ENCODE measurements at regions not wholly inside any gene's neighbourhood (a gene's known extent, or its start where the extent isn't known, plus 50 kb on each side); places are given as distances from the start of the nearest gene placed in this dataset.

- DNase-seq (ENCODE audit: low read depth), result no peak
Observed at GRCh38 chr2:126793885-126794613, 104.6 kb upstream of the TEX51 start.

DNA sequence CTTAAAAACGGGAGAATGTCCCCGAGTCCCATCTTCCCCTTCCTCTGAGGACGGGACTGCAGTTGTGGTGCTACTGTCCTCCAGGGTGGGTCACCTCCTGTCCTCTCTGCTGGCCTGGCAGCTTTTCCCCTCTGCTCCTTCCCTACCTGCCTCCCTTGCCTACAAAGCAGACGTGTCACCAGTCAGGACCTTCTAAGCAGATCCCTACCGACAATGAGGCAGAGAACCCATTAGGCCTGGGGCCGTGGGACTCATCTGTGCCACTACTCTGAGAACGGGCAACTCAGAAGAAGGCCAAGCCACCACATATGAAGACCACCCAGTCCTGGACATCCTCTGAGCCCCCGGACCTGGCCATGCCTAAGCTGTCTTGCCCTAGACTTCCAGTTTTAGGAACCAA lies 103.0 kb upstream of the TEX51 start:
- no peak for DNase-seq (ENCODE audit: low read depth)

- DNase-seq (ENCODE audit: low read depth), result no peak
Observed at GRCh38 chr2:126796931-126797621, 101.6 kb upstream of the TEX51 start.

- DNase-seq (ENCODE audit: low read depth), result no peak
Observed at GRCh38 chr2:126797622-126798275, 100.9 kb upstream of the TEX51 start.

DNA sequence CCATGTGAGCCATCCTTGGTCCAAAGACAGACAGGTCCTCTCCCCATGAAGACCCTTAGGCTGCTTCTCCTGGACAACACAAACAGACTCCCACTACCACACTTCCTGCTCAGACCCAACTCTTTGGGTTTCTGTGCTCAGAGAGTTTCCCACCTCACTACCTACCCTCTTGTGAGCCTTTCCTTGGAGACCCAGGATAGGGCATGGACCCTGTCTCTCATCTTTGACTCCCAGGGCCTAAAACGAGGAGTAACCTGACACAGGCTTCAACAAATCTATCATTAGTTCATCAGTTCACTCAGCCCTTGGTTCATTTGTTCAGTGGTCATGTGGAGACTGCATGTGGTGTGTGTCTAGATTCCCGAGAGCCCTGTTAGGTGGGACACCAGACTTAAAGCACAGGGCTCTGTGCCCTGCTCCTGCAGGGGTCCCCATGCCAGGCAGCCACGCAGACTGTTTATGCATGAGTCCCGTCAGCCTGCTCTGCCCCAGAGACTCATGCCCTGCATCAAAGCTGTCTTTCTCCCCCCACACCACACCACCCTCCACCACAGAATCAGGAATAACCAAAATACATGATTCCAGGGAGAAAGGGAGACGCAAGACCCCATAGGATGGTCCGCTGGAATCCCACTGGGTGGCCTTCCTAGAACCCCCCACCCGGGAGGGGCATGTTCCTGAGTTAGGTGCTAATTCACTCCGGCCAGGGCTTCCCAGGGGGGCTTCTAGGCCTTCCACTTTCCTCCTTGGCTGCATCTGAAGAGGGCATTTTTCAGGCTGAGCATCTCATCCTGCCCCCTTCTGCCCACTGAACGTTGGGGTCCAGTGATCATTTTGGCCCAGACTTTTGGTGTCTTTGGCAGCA lies 100.2 kb upstream of the TEX51 start:
- no peak for DNase-seq (ENCODE audit: low read depth)

DNA sequence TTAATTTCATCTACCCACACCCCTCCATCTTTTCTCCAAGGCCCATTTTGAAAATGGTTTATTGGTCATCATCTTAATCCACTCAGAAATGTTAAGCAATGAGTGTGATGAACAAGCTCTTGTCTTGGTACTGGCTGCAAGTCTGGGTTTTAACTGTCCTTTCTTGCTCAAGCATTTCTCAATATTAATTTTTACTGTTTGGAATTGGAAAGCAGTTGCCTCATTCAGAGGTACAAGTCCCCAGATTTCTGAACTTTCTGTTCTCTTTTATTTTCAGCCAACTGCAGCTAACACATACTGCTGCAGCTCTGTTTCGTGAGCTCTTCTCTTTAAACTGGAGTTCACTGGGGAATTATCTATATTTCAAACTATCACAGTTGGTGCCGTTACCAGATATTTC lies 99.4 kb upstream of the TEX51 start:
- DNase-seq (ENCODE audit: low read depth), result no peak

- no peak for DNase-seq (ENCODE audit: low read depth)
Observed at GRCh38 chr2:126801473-126801872, 97.2 kb upstream of the TEX51 start.

- DNase-seq (ENCODE audit: low read depth), result no peak
Observed at GRCh38 chr2:126802316-126802715, 96.4 kb upstream of the TEX51 start.

DNA sequence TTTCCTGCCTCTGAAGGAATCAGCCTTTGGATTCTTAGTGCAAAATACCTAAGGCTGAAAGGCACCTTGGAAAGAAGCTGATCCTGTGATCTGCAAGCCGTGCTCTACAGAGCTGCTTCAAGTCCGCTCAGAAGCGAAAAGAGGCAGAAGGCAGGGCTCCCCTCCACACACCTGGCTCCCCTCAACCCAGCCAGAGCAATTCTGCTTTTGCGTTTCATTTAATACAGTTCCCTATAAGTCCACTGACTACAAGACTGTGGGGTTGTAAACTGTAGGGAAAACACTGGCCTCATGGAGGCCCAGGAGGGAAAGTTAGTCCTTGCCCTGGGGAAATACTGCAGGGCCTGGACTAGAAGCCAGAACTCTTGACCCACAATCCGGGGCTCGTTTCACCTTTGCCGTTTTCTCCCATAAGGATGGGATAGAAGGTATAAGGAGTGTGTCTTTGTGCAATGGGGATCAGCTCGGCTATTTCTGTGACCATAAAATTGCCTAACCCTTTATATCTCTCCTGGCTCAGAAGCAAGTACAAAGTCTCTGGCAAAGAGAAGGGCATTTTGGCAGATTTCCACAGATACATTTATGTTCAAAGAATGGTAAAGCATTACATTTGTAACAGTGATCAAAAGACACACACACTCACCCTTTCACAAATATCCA lies 95.8 kb upstream of the TEX51 start:
- DNase-seq (ENCODE audit: low read depth), result no peak

GRCh38 chr2:126803434-126803775 lies 95.3 kb upstream of the TEX51 start:
- DNase-seq (ENCODE audit: low read depth), result no peak

- DNase-seq (ENCODE audit: low read depth), result no peak
Observed at GRCh38 chr2:126804347-126804746, 94.3 kb upstream of the TEX51 start.

- no peak for DNase-seq (ENCODE audit: low read depth)
Observed at GRCh38 chr2:126808929-126809328, 89.8 kb upstream of the TEX51 start.

GRCh38 chr2:126809340-126809739 lies 89.3 kb upstream of the TEX51 start:
- no peak for DNase-seq (ENCODE audit: low read depth)

- DNase-seq (ENCODE audit: low read depth), result no peak
Observed at GRCh38 chr2:126810001-126810400, 88.7 kb upstream of the TEX51 start.

DNA sequence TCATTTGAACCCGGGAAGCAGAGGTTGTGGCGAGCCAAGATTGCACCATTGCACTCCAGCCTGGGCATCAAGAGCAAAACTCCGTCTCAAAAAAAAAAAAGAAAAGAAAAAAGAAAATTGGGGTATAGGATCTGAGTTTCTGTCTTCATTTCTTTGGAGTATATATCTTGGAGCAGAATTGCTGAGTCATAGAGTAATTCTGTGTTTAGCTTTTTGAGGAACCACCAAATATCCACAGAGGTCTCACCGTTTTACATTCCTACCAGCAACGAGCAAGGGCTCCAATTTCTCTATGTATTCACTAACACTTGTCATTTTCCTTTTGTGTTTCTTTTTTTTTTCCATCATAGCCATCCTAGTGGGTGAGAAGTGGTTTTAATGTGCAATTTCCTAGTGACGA lies 87.6 kb upstream of the TEX51 start:
- DNase-seq (ENCODE audit: low read depth), result no peak

- DNase-seq (ENCODE audit: low read depth), result no peak
Observed at GRCh38 chr2:126817172-126817571, 81.5 kb upstream of the TEX51 start.

DNA sequence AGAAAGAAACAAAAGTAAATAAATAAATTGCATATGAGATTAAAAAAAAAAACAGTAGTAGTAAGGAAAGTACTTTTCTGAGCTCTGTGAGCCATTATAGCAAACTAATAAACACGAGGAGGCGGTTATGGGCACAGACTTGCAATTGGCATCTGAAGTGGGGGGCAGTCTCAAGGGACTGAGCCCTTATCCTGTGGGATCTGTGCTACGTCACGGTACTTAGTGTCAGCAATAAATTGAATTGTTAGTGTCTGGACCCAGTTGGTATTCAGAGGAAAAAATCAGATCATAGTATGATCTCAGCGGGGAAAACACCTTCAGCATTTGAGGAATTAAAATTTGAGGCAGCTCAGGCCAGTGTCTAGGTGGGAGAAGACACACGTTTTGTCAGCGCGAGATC lies 76.6 kb upstream of the TEX51 start:
- no peak for DNase-seq (ENCODE audit: low read depth)

GRCh38 chr2:126822921-126823320 lies 75.8 kb upstream of the TEX51 start:
- no peak for DNase-seq (ENCODE audit: low read depth)

GRCh38 chr2:126823951-126824350 lies 74.7 kb upstream of the TEX51 start:
- DNase-seq (ENCODE audit: low read depth), result no peak

DNA sequence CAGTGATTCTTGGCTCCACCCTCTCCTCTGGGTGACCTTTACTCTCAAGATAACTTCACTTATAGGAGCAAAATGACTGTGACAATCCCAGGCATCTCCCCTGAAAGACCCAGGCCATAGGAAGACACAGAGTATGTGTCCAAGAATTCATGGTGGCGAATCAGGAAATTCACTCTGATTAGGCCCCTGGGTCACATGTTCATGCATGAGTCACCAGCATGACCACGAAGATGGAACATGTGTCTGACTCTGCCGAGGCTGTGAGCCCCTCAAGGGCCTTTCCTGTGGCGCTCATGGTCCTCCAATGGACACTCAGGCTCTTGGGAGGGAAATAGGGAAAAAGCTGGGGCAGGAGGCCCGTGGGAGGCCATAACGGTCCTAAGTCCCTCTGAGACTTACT lies 74.0 kb upstream of the TEX51 start:
- no peak for DNase-seq (ENCODE audit: low read depth)

- DNase-seq (ENCODE audit: low read depth), result no peak
Observed at GRCh38 chr2:126825316-126825715, 73.4 kb upstream of the TEX51 start.

GRCh38 chr2:126826491-126826890 lies 72.2 kb upstream of the TEX51 start:
- no peak for DNase-seq (ENCODE audit: low read depth)

Measured in amniotic epithelial cell (primary cell).